WTC11 (cell line): ENCODE measurements at regions not wholly inside any gene's neighbourhood (a gene's known extent, or its start where the extent isn't known, plus 50 kb on each side); places are given as distances from the start of the nearest gene placed in this dataset.
"Not testable (repeated sequence)": the region's sequence is repeated elsewhere in the genome, so short reads cannot be mapped to it uniquely, and the experiment has no call there.

Source experiments
- ATAC-seq: fragments of 200-7000 bp; cut with Tn5 transposase; 2 replicates; pipeline ENCODE4 v1.10.0; 2021; ENCODE audit warnings: mild to moderate bottlenecking, moderate library complexity
- CTCF ChIA-PET: fragments of 300-600 bp; sonication (Branson Sonifier 250); formaldehyde crosslinking; loops from one replicate; lab custom pipeline; 2021; ENCODE audit warnings: antibody characterized with exemption; lab: Charles Lee
- POLR2A ChIA-PET: fragments of 350-600 bp; sonication (Branson Sonifier 250); formaldehyde crosslinking; loops from one replicate; lab custom pipeline; 2021; ENCODE audit warnings: antibody characterized with exemption; lab: Charles Lee
- DNase-seq: peaks from one replicate; pipeline ENCODE4 v3.0.0; 2021; ENCODE audit warnings: low spot score
- H3K27ac Mint-ChIP-seq: 2 replicates; pipeline ENCODE4 v1.8.0; 2021; ENCODE audit warnings: mixed read lengths
- H3K27me3 Mint-ChIP-seq: 2 replicates; pipeline ENCODE4 v1.8.0; 2021; ENCODE audit warnings: low read depth, mild to moderate bottlenecking, moderate library complexity, mixed read lengths
- H3K36me3 Mint-ChIP-seq: 2 replicates; pipeline ENCODE4 v1.8.0; 2021; ENCODE audit warnings: mixed read lengths
- H3K4me1 Mint-ChIP-seq: 2 replicates; pipeline ENCODE4 v1.8.0; 2022; ENCODE audit warnings: mixed read lengths
- H3K4me3 Mint-ChIP-seq: 2 replicates; pipeline ENCODE4 v1.8.0; 2021; ENCODE audit warnings: mild to moderate bottlenecking, moderate library complexity, mixed read lengths
- H3K9me3 Mint-ChIP-seq: 2 replicates; pipeline ENCODE4 v1.8.0; 2021; ENCODE audit warnings: mixed read lengths
- ATF1 ChIP-seq: sonication (generic); formaldehyde crosslinking; IDR thresholded peaks from 2 replicates; pipeline ENCODE4 v1.8.1; 2023; ENCODE audit warnings: mild to moderate bottlenecking, moderate library complexity, missing genetic modification reagents
- CREM ChIP-seq: sonication (generic); formaldehyde crosslinking; IDR thresholded peaks from 2 replicates; pipeline ENCODE4 v1.8.1; 2022; ENCODE audit warnings: mild to moderate bottlenecking, missing genetic modification reagents, moderate library complexity
- ELF4 ChIP-seq: sonication (generic); formaldehyde crosslinking; IDR thresholded peaks from 2 replicates; pipeline ENCODE4 v1.8.1; 2022; ENCODE audit warnings: low read depth, mild to moderate bottlenecking, moderate library complexity, missing genetic modification reagents
- EMX1 ChIP-seq: fragments of 250-450 bp; sonication (Bioruptor Pico); IDR thresholded peaks from 2 replicates; pipeline ENCODE4 v1.8.0; 2021; ENCODE audit warnings: mild to moderate bottlenecking
- ESRRA ChIP-seq: sonication (generic); formaldehyde crosslinking; IDR thresholded peaks from 2 replicates; pipeline ENCODE4 v1.8.1; 2022; ENCODE audit warnings: mild to moderate bottlenecking, missing genetic modification reagents, borderline replicate concordance
- FOXJ3 ChIP-seq: sonication (generic); formaldehyde crosslinking; IDR thresholded peaks from 2 replicates; pipeline ENCODE4 v1.9.0; 2021; ENCODE audit warnings: missing genetic modification reagents, mild to moderate bottlenecking, borderline replicate concordance
- GABPB1 ChIP-seq: sonication (generic); formaldehyde crosslinking; IDR thresholded peaks from 2 replicates; pipeline ENCODE4 v1.8.1; 2023; ENCODE audit warnings: mild to moderate bottlenecking, missing genetic modification reagents
- IRF2 ChIP-seq: sonication (generic); formaldehyde crosslinking; IDR thresholded peaks from 2 replicates; pipeline ENCODE4 v1.8.0; 2022; ENCODE audit warnings: low read depth, missing genetic modification reagents, borderline replicate concordance
- JUN ChIP-seq: sonication (generic); formaldehyde crosslinking; IDR thresholded peaks from 2 replicates; pipeline ENCODE4 v1.8.0; 2023; ENCODE audit warnings: mild to moderate bottlenecking, missing genetic modification reagents
- KAT7 ChIP-seq: sonication (generic); formaldehyde crosslinking; IDR thresholded peaks from 2 replicates; pipeline ENCODE4 v1.8.1; 2023; ENCODE audit warnings: missing genetic modification reagents, mild to moderate bottlenecking, borderline replicate concordance
- MXD4 ChIP-seq: fragments of 250-450 bp; sonication (Bioruptor Pico); IDR thresholded peaks from 2 replicates; pipeline ENCODE4 v1.8.0; 2021; ENCODE audit warnings: mild to moderate bottlenecking, moderate library complexity, borderline replicate concordance
- OVOL2 ChIP-seq: fragments of 250-450 bp; sonication (Bioruptor Pico); IDR thresholded peaks from 2 replicates; pipeline ENCODE4 v1.9.0; 2021; ENCODE audit warnings: mild to moderate bottlenecking, borderline replicate concordance
- SP1 ChIP-seq: sonication (generic); formaldehyde crosslinking; conservative IDR thresholded peaks from 2 replicates; pipeline ENCODE4 v1.8.1; 2022; ENCODE audit warnings: missing genetic modification reagents
- TEAD1 ChIP-seq: sonication (generic); formaldehyde crosslinking; IDR thresholded peaks from 2 replicates; pipeline ENCODE4 v1.8.0; 2022; ENCODE audit warnings: mild to moderate bottlenecking, missing genetic modification reagents
- ZBTB21 ChIP-seq: sonication (generic); formaldehyde crosslinking; IDR thresholded peaks from 2 replicates; pipeline ENCODE4 v1.8.1; 2023; ENCODE audit warnings: mild to moderate bottlenecking, missing genetic modification reagents, borderline replicate concordance
- ZNF121 ChIP-seq: sonication (generic); formaldehyde crosslinking; IDR thresholded peaks from 2 replicates; pipeline ENCODE4 v1.8.0; 2023; ENCODE audit warnings: missing genetic modification reagents
- ZNF219 ChIP-seq: sonication (generic); formaldehyde crosslinking; IDR thresholded peaks from 2 replicates; pipeline ENCODE4 v1.8.0; 2023; ENCODE audit warnings: missing genetic modification reagents, mild to moderate bottlenecking, borderline replicate concordance
- ZNF317 ChIP-seq: sonication (generic); formaldehyde crosslinking; IDR thresholded peaks from 2 replicates; pipeline ENCODE4 v1.8.1; 2023; ENCODE audit warnings: low read depth, mild to moderate bottlenecking, moderate library complexity, missing genetic modification reagents, borderline replicate concordance
- TF ChIP-seq, protein P1 (sequence below): sonication (generic); formaldehyde crosslinking; conservative IDR thresholded peaks from 2 replicates; pipeline ENCODE4 v1.8.1; 2022; ENCODE audit warnings: mild to moderate bottlenecking, missing genetic modification reagents
- TF ChIP-seq, protein P2 (sequence below): sonication (generic); formaldehyde crosslinking; IDR thresholded peaks from 2 replicates; pipeline ENCODE4 v1.8.1; 2022; ENCODE audit warnings: missing genetic modification reagents, borderline replicate concordance
- TF ChIP-seq, protein P3 (sequence below): sonication (generic); formaldehyde crosslinking; IDR thresholded peaks from 2 replicates; pipeline ENCODE4 v1.8.0; 2023; ENCODE audit warnings: missing genetic modification reagents
- TF ChIP-seq, protein P4 (sequence below): sonication (generic); formaldehyde crosslinking; IDR thresholded peaks from 2 replicates; pipeline ENCODE4 v1.8.0; 2022; ENCODE audit warnings: mild to moderate bottlenecking, missing genetic modification reagents
- TF ChIP-seq, protein P5 (sequence below): sonication (generic); formaldehyde crosslinking; IDR thresholded peaks from 2 replicates; pipeline ENCODE4 v1.8.1; 2022; ENCODE audit warnings: mild to moderate bottlenecking, missing genetic modification reagents, moderate library complexity, borderline replicate concordance
- TF ChIP-seq, protein P6 (sequence below): fragments of 250-450 bp; sonication (Bioruptor Pico); conservative IDR thresholded peaks from 2 replicates; pipeline ENCODE4 v1.9.0; 2021; ENCODE audit warnings: mild to moderate bottlenecking

DNA sequence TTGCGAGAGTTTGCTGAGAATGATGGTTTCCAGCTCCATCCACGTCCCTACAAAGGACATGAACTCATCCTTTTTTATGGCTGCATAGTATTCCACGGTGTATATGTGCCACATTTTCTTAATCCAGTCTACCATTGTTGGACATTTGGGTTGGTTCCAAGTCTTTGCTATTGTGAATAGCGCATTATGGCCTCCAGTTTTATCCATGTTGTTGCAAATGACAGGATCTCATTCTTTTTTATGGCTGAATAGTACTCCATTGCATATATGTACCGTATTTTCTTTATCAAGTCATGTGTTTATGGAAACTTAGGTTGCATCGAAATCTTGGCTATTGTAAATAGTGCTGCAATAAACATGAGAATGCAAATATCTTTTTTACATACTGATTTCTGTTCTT is 266.1 kb upstream of the STXBP6 start:
- H3K4me3 Mint-ChIP-seq, H3K27ac Mint-ChIP-seq, CTCF ChIA-PET, DNase-seq, H3K36me3 Mint-ChIP-seq, ATAC-seq, H3K27me3 Mint-ChIP-seq, H3K4me1 Mint-ChIP-seq, POLR2A ChIA-PET: not testable (repeated sequence)
- peaks cover 22% of the 10 kb centered on the region for H3K9me3 Mint-ChIP-seq

DNA sequence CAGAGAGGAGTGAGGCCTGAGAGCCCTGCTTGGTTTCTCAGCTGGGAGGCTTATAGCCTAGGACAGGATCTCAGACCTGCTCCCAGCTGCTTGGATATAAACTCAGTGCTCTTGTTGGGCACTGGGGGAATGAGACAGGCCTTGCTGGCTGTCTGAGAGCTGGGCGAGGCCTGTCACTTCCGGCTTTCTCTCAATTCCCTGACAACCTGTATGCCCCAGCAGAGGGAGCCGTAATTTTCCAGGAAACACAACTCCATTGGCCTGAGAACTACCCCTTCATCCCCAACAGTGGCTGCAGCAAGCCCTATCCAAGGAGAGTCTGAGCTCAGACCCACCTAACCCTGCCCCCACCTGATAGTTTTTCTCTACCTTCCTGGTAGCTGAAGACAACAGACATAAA is 258.3 kb upstream of the STXBP6 start:
- Mint-ChIP-seq H3K4me1 (no peaks in the 10 kb centered on the region), H3K9me3 (peaks cover 6% of the 10 kb centered on the region), H3K4me3 (no peak overlapping the region), H3K36me3 (no peaks in the 10 kb centered on the region), H3K27me3 (no peaks in the 10 kb centered on the region; the same call in 1 of the 2 replicates), H3K27ac (no peak overlapping the region)
- TF ChIP-seq ZNF317 (CRISPR knock-in tag) (no peak), ZBTB21 (CRISPR knock-in tag) (no peak), ESRRA (CRISPR knock-in tag) (no peak), EMX1 (CRISPR knock-in tag) (no peak), SP1 (CRISPR knock-in tag) (no peak), ZNF121 (CRISPR knock-in tag) (no peak), TEAD1 (CRISPR knock-in tag) (no peak), ATF1 (CRISPR knock-in tag) (no peak), JUN (no peak), CREM (CRISPR knock-in tag) (no peak), MXD4 (CRISPR knock-in tag) (no peak), FOXJ3 (no peak), ZNF219 (CRISPR knock-in tag) (no peak), ELF4 (CRISPR knock-in tag) (no peak)
- TF ChIP-seq, protein P1, sequence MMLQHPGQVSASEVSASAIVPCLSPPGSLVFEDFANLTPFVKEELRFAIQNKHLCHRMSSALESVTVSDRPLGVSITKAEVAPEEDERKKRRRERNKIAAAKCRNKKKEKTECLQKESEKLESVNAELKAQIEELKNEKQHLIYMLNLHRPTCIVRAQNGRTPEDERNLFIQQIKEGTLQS (CRISPR knock-in tag) = no peak
- TF ChIP-seq, protein P2, sequence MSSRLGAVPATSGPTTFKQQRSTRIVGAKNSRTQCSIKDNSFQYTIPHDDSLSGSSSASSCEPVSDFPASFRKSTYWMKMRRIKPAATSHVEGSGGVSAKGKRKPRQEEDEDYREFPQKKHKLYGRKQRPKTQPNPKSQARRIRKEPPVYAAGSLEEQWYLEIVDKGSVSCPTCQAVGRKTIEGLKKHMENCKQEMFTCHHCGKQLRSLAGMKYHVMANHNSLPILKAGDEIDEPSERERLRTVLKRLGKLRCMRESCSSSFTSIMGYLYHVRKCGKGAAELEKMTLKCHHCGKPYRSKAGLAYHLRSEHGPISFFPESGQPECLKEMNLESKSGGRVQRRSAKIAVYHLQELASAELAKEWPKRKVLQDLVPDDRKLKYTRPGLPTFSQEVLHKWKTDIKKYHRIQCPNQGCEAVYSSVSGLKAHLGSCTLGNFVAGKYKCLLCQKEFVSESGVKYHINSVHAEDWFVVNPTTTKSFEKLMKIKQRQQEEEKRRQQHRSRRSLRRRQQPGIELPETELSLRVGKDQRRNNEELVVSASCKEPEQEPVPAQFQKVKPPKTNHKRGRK (CRISPR knock-in tag) = no peak
- TF ChIP-seq, protein P3, sequence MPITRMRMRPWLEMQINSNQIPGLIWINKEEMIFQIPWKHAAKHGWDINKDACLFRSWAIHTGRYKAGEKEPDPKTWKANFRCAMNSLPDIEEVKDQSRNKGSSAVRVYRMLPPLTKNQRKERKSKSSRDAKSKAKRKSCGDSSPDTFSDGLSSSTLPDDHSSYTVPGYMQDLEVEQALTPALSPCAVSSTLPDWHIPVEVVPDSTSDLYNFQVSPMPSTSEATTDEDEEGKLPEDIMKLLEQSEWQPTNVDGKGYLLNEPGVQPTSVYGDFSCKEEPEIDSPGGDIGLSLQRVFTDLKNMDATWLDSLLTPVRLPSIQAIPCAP (CRISPR knock-in tag) = no peak
- TF ChIP-seq, protein P4, sequence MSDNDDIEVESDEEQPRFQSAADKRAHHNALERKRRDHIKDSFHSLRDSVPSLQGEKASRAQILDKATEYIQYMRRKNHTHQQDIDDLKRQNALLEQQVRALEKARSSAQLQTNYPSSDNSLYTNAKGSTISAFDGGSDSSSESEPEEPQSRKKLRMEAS (CRISPR knock-in tag) = no peak
- TF ChIP-seq, protein P5, sequence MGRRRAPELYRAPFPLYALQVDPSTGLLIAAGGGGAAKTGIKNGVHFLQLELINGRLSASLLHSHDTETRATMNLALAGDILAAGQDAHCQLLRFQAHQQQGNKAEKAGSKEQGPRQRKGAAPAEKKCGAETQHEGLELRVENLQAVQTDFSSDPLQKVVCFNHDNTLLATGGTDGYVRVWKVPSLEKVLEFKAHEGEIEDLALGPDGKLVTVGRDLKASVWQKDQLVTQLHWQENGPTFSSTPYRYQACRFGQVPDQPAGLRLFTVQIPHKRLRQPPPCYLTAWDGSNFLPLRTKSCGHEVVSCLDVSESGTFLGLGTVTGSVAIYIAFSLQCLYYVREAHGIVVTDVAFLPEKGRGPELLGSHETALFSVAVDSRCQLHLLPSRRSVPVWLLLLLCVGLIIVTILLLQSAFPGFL (CRISPR knock-in tag) = no peak
- ATAC-seq = peak; percentile 99
- ChIA-PET CTCF (interaction anchor here (1.0 to 2.4 kb wide), 16 partner anchors 14 to 598 kb away, joined by 3 to 36 read pairs (median 4); no protein-coding TSS in a partner anchor), POLR2A (no interaction called here)
- DNase-seq = peak; percentile 61

DNA sequence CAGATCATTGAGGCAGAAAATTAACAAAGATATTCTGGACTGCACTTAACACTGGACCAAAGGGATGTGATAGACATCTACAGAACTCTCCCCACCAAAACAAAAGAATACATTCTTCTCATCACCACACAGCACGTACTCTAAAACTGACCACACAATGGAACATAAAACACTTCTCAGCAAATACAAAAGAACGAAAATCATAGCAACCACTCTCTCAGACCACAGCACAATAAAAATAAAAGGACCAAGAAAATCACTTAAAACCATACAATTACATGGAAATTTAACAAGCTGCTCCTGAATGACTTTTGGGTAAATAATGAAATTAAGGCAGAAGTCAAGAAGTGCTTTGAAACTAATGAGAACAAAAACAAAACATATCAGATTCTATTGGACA is 254.0 kb upstream of the STXBP6 start:
- Mint-ChIP-seq H3K4me3 (no peak overlapping the region), H3K27me3 (no peaks in the 10 kb centered on the region; the same call in none of the 2 replicates), H3K4me1 (no peaks in the 10 kb centered on the region), H3K36me3 (no peaks in the 10 kb centered on the region), H3K27ac (no peak overlapping the region), H3K9me3 (no peaks in the 10 kb centered on the region)
- TF ChIP-seq, protein P6, sequence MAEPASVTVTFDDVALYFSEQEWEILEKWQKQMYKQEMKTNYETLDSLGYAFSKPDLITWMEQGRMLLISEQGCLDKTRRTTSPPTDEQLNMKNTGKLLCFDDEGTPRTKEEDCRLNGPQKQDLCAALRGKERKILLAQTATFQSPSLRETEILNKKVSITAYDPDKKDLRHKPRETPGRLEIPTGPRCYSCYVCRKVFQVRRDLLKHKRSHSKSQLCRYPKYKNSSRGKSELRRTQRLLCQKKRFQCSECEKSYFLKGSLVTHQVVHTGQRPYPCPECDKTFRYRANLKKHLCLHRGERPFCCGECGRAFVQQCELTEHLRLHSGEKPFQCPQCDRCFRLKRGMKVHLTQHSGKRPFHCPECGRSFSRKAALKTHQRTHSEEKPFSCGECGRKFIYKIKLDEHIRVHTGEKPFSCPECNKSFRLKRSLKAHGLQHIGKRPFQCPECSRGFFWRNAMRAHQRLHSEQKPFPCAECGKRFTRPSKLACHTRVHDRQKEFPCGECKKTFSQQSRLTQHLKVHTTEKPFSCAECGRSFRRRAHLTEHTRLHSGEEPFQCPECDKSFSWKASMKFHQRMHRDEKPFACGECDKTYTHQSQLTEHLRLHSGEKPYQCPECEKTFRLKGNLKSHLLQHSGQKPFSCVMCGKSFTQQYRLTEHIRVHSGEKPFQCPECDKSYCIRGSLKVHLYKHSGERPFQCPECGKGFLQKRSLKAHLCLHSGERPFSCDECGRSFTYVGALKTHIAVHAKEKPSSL (CRISPR knock-in tag) = no peak
- TF ChIP-seq IRF2 (CRISPR knock-in tag) = no peak
- TF ChIP-seq ZNF219 (CRISPR knock-in tag) = no peak
- no peak for TF ChIP-seq SP1 (CRISPR knock-in tag)
- no peak for TF ChIP-seq OVOL2
- no peak for TF ChIP-seq GABPB1
- no peak for TF ChIP-seq KAT7
- TF ChIP-seq, protein P5 (CRISPR knock-in tag) = no peak
- ChIA-PET POLR2A (no interaction called here), CTCF (no interaction called here)
- no peak for DNase-seq
- ATAC-seq = no peak
